Coronary artery (tissue), 2 donors: ENCODE measurements at regions not wholly inside any gene's neighbourhood (a gene's known extent, or its start where the extent isn't known, plus 50 kb on each side); places are given as distances from the start of the nearest gene placed in this dataset.
"Not testable (repeated sequence)": the region's sequence is repeated elsewhere in the genome, so short reads cannot be mapped to it uniquely, and the experiment has no call there.

Experiments
- DNase-seq: peaks from one replicate; pipeline ENCODE4 v3.0.0-alpha.2; 2017; ENCODE audit warnings: low spot score
- H3K27ac ChIP-seq, 2 donors: fragments of 200-600 bp; sonication (generic); one replicate each; pipeline ENCODE4 v1.5.1; 2016 to 2019
- H3K4me3 ChIP-seq: fragments of 200-600 bp; sonication (generic); 2 replicates; pipeline ENCODE4 v1.5.1; 2016; ENCODE audit warnings: mild to moderate bottlenecking, moderate library complexity
- CTCF ChIP-seq: fragments of 200-600 bp; sonication (generic); IDR thresholded peaks from one replicate; pipeline ENCODE4 v1.5.1; 2019; ENCODE audit warnings: antibody characterized with exemption

- Histone ChIP-seq H3K27ac (no peak overlapping the region), H3K4me3 (no peak overlapping the region)
- DNase-seq, result no peak
- TF ChIP-seq CTCF, result no peak
Measured at GRCh38 chr7:131157530-131158243, 170.0 kb upstream of the MKLN1 start.

- not testable (repeated sequence) for H3K27ac ChIP-seq, H3K4me3 ChIP-seq, DNase-seq
Measured at GRCh38 chr7:131158244-131158636, 169.4 kb upstream of the MKLN1 start.

- Histone ChIP-seq H3K27ac (no peak overlapping the region), H3K4me3 (no peak overlapping the region)
- TF ChIP-seq CTCF, result no peak
- no peak for DNase-seq
Measured at GRCh38 chr7:131159961-131160361, 167.7 kb upstream of the MKLN1 start.

- TF ChIP-seq CTCF, result no peak
- no peak for DNase-seq
- Histone ChIP-seq H3K4me3 (no peak overlapping the region), H3K27ac (no peak overlapping the region)
Measured at GRCh38 chr7:131161103-131161502, 166.6 kb upstream of the MKLN1 start.

GRCh38 chr7:131164025-131164925 lies 163.4 kb upstream of the MKLN1 start:
- Histone ChIP-seq H3K27ac (no peak overlapping the region), H3K4me3 (no peak overlapping the region)
- DNase-seq, result no peak
- no peak for TF ChIP-seq CTCF

- no peak for TF ChIP-seq CTCF
- H3K27ac ChIP-seq, result no peak overlapping the region
- DNase-seq, result no peak
- H3K4me3 ChIP-seq, result no peak overlapping the region
Measured at GRCh38 chr7:131166066-131166465, 161.6 kb upstream of the MKLN1 start.

GRCh38 chr7:131170440-131171271 lies 157.0 kb upstream of the MKLN1 start:
- no peak for TF ChIP-seq CTCF
- Histone ChIP-seq H3K27ac (no peak overlapping the region), H3K4me3 (no peak overlapping the region)
- no peak for DNase-seq
